Right hindlimb (tissue), 1 donor: ENCODE measurements at regions not wholly inside any gene's neighbourhood (a gene's known extent, or its start where the extent isn't known, plus 50 kb on each side); places are given as distances from the start of the nearest gene placed in this dataset.
"Not testable (repeated sequence)": the region's sequence is repeated elsewhere in the genome, so short reads cannot be mapped to it uniquely, and the experiment has no call there.

Experiments
- DNase-seq: peaks from one replicate; pipeline ENCODE4 v3.0.0-alpha.2; 2018

GRCh38 chr7:13007331-13007730 is 319.9 kb downstream of the ARL4A start:
- no peak for DNase-seq

DNA sequence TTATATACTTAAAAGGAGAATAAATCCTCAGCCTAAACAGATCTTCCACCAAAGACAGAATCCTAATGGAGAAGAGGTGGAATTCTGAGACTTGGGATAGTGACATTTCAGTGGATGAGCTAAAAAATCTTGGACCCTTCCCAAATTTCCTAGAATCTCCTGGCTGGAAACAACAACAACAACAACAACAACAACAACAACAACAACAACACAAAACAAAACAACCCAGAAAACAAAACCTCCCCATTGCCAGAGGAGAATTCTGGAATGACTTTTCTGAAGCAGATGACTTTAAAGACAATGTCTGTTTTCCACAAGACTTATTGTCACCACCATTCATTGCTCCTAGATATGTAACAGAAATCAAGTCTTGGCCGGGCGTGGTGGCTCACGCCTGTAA is 322.1 kb downstream of the ARL4A start:
- no peak for DNase-seq

GRCh38 chr7:13014011-13014410 is 326.6 kb downstream of the ARL4A start:
- no peak for DNase-seq

GRCh38 chr7:13016036-13016581 is 328.7 kb downstream of the ARL4A start:
- no peak for DNase-seq

GRCh38 chr7:13016592-13017332 is 329.3 kb downstream of the ARL4A start:
- DNase-seq, result no peak

DNA sequence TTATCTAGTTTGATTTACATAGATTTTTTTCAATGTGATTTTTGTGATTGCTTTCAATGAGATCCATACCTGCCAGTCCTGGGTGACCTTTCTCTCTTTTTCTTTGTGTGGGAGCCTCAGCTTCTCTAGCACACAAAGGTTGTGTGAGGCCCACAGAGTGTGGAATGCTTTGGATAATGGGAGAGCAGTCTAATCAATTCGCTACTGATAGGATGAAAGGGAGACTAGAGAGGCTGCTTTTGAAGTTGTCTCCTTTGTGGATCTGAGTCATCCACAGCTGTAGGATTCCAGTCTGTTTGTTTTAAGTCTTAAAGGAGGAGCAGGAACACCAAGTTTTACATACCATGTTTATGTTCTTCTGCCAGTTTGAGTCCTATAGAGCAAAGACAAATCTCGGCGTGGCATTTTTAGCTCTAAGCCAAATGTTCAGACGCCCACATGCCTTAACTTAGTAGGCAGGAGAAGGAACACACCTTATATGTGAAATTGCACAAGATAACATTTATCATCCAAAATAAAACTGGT is 330.0 kb downstream of the ARL4A start:
- no peak for DNase-seq

DNA sequence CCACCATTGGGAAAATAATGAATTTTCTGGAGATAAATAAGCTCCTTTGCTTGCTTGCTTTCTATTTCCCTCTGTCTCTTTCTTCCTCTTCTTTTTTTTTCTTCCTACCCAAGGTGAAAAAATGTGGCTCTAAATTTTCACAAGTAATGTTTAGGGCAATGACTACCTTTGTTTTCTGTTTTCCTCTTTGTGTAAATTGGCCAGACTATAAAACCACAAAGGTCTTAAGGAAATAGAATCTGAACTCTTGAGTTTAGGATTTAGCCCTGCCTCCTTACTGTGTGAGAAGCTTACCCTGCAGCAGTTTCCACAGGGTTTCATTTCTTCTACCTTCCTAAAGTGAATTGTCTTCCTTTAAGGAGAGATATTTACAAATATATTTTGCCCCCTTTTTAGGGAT is 330.4 kb downstream of the ARL4A start:
- DNase-seq, result no peak

DNA sequence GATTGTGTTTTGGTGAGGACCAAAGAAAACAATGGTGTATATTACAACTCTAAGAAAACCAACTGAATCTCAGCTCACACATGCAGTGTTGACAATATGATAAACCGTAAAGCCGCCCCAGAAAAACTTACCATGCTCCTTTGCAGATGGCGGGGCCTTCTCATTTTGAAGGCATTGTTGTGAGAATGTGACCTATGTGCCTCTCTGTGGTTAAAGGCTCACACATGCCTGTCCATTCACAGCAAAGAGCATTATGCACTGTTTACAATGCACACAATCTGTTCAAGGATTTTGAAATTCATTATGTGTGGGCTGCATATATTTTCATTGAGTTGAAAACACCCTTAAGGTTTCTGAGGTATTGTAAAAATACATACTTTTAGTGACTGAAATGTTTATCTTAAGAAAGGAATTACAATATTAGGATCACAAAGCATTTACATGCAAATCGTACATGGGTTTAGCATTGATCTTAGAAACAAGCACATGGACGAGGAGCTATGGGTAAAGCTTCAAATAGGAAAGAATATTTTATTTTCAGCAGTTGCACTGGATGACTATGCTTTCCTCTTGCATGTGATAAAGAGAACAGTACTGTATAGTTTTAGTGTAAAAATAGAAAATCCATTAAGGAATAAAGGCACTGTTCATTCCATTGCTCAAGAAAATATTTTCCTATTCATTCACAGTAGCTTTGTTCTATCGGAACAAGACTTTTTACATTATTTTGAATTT is 334.3 kb downstream of the ARL4A start:
- DNase-seq, result no peak

GRCh38 chr7:13024121-13024674 is 336.8 kb downstream of the ARL4A start:
- no peak for DNase-seq

GRCh38 chr7:13025043-13025442 is 337.6 kb downstream of the ARL4A start:
- DNase-seq, result not testable (repeated sequence)

- DNase-seq, result no peak
These were observed 339.9 kb downstream of the ARL4A start for GRCh38 chr7:13027321-13027720.

DNA sequence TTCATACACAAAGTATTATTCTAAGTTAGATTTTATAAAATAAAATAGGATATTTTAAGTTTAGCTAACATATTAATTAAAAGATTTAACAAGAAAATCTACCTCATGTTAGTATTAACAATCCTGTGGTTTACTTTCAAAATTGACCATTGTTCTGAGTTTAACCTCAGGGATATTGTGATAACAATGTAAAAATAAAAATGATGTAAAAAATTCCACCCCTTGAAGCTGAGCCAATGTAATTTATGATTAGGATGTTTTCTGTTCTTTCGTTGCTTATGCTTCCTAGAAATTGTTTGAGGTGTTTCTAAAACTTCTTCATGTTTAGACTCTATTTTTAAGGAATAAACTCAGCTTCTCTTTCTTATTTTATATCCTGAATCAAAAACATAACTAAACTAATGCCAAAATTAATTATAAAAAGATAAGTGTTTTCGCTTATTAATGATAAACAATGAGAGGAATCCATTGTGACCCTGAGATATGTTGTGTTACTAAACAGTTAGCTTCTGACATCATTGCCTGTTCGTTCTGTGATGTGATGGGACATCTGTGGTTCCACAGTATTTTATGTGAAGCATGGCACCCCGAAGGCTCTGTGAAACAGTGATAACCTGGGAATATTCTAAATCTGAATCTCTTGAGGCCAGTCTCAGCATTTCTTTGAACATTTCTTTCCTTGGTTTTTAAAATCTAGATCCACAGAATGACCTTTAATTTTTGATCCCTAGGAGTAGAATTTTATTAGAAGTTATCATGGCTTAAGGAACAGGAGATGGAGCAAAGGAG is 340.8 kb downstream of the ARL4A start:
- DNase-seq, result no peak

DNA sequence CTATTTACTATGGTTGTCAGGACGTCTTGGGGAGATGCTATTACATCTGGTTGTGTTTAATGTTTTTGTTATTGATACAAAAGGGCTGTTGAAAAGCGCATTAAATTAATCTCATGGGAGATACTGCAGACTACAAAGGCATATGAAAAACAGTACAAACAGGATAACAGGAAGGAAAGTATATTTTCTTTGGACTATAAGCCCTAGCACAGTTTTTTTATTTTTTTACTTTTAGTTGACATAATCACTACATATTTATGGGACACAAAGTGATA is 341.3 kb downstream of the ARL4A start:
- DNase-seq, result no peak

DNA sequence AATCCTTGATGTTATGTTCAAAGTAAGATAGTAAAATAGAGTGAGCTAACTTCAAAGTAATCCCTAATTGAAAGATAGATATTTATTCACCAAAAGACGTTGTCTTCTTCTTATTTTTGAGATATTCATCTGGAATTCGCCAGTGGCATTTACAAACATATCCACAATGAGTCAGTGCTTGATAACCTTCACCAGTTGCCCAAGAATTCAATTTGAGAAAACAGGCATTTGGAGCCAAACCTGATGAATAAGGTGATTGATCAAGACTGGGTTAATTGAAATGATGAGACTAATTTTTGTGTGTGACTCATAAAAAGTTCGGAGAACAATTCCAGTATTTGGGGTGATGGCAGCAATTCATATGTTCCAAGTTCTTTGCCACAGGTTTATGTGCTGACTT is 344.0 kb downstream of the ARL4A start:
- no peak for DNase-seq

DNA sequence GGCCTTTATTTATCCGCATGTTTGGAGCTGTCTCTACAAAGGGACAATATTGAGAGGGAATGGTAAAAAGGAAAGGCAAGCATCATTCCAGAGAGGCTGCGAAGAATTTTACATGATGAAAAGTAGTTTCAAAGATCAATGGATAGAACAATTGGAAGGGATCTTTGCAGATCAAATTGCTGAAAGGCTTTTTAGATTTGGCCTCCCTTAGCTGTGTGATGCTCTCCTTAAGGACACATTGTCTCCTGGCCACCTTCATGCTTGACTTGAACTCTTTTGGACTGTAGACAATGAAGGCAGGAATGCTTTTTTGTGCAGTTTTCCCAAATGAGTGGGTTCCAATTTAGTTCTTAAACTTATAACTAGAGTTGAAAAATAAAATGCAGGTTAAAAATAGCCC is 344.7 kb downstream of the ARL4A start:
- DNase-seq, result no peak

GRCh38 chr7:13032576-13032975 is 345.1 kb downstream of the ARL4A start:
- DNase-seq, result peak; percentile 19

DNA sequence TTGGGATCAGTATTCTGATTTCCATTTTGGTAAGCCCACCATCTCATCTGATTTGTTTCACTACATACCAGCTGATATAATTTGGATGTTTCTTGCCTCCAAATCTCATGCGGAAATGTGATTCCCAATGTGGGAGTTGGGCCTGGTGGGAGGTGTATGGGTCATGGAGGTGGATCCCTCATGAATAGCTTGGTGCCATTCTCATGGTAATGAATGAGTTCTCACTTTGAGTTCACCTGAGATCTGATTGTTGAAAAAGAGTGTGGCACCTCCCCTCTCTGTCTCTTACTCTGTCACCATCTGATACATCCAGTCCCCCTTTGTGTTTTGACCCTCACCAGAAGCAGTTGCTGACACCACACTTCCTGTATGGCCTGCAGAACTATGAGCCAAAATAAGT is 347.3 kb downstream of the ARL4A start:
- DNase-seq, result no peak

GRCh38 chr7:13035233-13035632 is 347.8 kb downstream of the ARL4A start:
- no peak for DNase-seq

DNA sequence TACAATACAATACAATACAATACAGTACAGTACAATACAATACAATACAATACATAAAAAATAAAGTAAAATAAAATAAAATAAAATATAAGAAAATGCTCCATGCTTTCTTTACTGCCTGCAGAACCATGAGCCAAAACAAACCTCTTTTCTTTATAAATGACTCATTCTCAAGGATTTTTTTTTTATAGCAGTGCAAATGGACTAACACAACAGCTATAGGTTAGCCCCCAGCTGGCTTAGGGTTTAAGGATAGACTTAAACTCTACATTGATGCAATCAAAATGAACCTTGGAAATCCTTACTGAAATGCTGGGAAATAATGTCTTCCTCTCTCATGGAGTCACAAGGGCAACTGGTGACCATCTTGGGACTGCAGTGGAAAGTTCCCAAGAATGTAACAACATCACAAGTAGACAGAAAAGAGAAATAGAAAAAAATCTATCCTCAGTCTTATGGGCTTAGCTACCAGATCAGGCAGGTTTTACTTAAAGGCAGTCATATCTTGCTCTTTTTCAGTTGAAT is 348.9 kb downstream of the ARL4A start:
- no peak for DNase-seq

GRCh38 chr7:13037216-13037615 is 349.8 kb downstream of the ARL4A start:
- no peak for DNase-seq

GRCh38 chr7:13041368-13041988 is 354.0 kb downstream of the ARL4A start:
- DNase-seq, result no peak

DNA sequence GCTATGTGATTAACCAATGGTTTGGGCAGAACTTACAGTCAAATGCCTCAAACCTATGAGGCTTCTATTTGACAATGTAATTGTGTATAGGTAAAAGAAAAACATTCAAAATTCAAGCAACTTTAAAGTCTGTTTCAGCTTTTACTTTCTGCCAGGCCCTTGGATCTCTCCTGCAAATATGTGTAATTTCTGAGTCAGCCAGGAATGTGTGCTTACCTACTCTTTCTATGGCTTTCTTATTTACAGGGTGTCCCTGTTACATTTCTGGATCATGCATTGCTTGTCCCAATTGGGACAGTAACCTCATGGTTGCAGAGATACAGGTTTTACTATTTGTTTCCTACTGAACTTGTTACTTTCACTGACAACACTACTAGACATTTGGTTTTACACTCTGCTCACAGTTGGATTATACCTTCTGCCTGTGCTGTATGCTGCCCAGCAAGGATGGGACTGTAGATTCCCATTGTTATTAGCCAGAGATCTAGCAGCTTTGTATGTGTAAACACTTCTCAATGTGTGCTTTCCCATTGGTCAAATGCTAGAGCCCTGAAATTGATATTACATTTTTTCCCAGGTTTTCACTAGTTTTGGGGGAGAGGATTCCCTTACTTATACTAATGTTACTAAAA is 355.3 kb downstream of the ARL4A start:
- DNase-seq, result no peak
